GM23248 (cell line): ENCODE measurements at regions not wholly inside any gene's neighbourhood (a gene's known extent, or its start where the extent isn't known, plus 50 kb on each side); places are given as distances from the start of the nearest gene placed in this dataset.

Experiments used
- DNase-seq: peaks from one replicate; pipeline ENCODE4 v3.0.0-alpha.2; 2015
- H2AFZ ChIP-seq: fragments of 200-600 bp; sonication (generic); 2 replicates; pipeline ENCODE4 v1.6.1; 2016; ENCODE audit warnings: antibody characterized with exemption
- H3F3A ChIP-seq: fragments of 200-600 bp; sonication (generic); 2 replicates; pipeline ENCODE4 v1.6.1; 2016; ENCODE audit warnings: mild to moderate bottlenecking, antibody characterized with exemption, mixed run types; ENCODE audit not compliant: insufficient read depth
- H3K27ac ChIP-seq: fragments of 200-600 bp; sonication (generic); 2 replicates; pipeline ENCODE4 v1.5.1; 2016; ENCODE audit warnings: mild to moderate bottlenecking
- H3K27me3 ChIP-seq: fragments of 200-600 bp; sonication (generic); replicated peaks from 2 replicates; pipeline ENCODE4 v1.6.1; 2016; ENCODE audit warnings: mild to moderate bottlenecking; ENCODE audit not compliant: insufficient read depth
- H3K36me3 ChIP-seq: fragments of 200-600 bp; sonication (generic); 2 replicates; pipeline ENCODE4 v1.6.1; 2016; ENCODE audit warnings: low read depth, mild to moderate bottlenecking
- H3K4me1 ChIP-seq: fragments of 200-600 bp; sonication (generic); 2 replicates; pipeline ENCODE4 v1.6.1; 2016; ENCODE audit warnings: mild to moderate bottlenecking; ENCODE audit not compliant: insufficient read depth
- H3K4me2 ChIP-seq: fragments of 200-600 bp; sonication (generic); one replicate; pipeline ENCODE4 v1.6.1; 2016; ENCODE audit warnings: mild to moderate bottlenecking; ENCODE audit not compliant: unreplicated experiment
- H3K4me3 ChIP-seq: fragments of 200-600 bp; sonication (generic); 2 replicates; pipeline ENCODE4 v1.5.1; 2016; ENCODE audit warnings: mild to moderate bottlenecking
- H3K79me2 ChIP-seq: fragments of 200-600 bp; sonication (generic); 2 replicates; pipeline ENCODE4 v1.6.1; 2016; ENCODE audit warnings: mild to moderate bottlenecking; ENCODE audit not compliant: insufficient read depth
- H3K9ac ChIP-seq: fragments of 200-600 bp; sonication (generic); 2 replicates; pipeline ENCODE4 v1.6.1; 2016; ENCODE audit warnings: mild to moderate bottlenecking
- H3K9me2 ChIP-seq: fragments of 200-600 bp; sonication (generic); 2 replicates; pipeline ENCODE4 v1.6.1; 2016; ENCODE audit warnings: mixed run types, mild to moderate bottlenecking, moderate library complexity; ENCODE audit not compliant: insufficient read depth
- H3K9me3 ChIP-seq: fragments of 200-600 bp; sonication (generic); one replicate; pipeline ENCODE4 v1.6.1; 2017; ENCODE audit warnings: low read depth
- H4K20me1 ChIP-seq: fragments of 200-600 bp; sonication (generic); 2 replicates; pipeline ENCODE4 v1.6.0; 2016; ENCODE audit not compliant: insufficient read depth
- EZH2 ChIP-seq: fragments of 200-600 bp; sonication (generic); IDR thresholded peaks from 2 replicates; pipeline ENCODE4 v1.6.1; 2018; ENCODE audit warnings: antibody characterized with exemption, mild to moderate bottlenecking; ENCODE audit not compliant: insufficient read depth, poor library complexity, severe bottlenecking
- EZH2phosphoT487 ChIP-seq: fragments of 200-600 bp; sonication (generic); IDR thresholded peaks from 2 replicates; pipeline ENCODE4 v1.6.1; 2018; ENCODE audit warnings: antibody characterized with exemption, moderate library complexity, mild to moderate bottlenecking, low read depth; ENCODE audit not compliant: insufficient read depth
- WGBS, 2 experiments: methylation state at CpG; one replicate each; pipeline ENCODE4 v1.1.6; 2015 to 2017; ENCODE audit warnings: low lambda C conversion rate in 2 of 2, low coverage in 1 of 2; ENCODE audit errors: missing lambda C conversion rate in 2 of 2; 5-methylcytosine and 5-hydroxymethylcytosine counted together
- in situ Hi-C: fragments of 300-500 bp; cut with MboI; formaldehyde crosslinking; loops from 2 replicates; pipeline ENCODE4 v1.15.0; 2020

DNA sequence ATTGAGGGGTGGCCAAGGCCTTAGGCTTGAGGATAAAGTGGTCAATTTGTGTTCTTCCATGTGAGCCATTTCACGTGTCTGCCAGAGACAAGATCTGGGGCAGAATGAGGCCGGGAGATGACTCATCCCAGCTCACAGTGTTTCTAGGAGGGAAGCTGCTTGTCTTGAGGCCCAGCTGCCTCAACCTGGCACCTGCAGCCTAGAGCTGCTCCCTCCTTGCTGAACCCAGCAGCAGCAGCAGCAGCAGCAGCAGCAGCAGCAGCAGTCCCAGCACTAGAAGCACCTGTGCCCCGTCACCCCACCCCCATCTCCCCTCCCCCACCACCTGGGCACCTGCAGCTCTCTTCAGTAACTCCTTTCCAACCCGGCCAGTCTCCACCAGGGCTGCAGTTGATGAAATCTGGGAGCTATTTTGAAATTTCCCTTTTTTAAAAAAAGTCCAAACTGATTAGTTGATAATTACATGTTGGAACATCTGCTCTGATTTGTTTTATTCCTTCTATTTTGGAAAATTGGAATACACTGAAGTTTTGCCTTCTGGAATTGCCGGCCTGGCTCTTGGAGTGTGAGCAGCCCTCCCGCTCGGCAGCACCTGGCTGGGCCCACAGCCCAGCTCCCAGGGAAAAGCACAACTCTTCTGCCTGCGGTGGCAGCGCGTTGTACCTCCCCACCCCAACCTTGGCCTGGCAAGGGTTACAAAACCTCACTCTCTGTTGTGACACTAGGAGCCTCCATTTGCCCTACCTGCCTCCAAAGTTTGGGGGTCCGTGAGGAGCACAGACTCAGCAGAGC is 143.5 kb downstream of the NXPE2 start:
- Histone ChIP-seq H3K9ac (no peak overlapping the region), H3K9me3 (no peaks in the 10 kb centered on the region), H3K79me2 (no peaks in the 10 kb centered on the region), H3K4me1 (no peaks in the 10 kb centered on the region), H3K27ac (no peak overlapping the region), H3K4me2 (no peak overlapping the region), H3F3A (no peaks in the 10 kb centered on the region), H2AFZ (no peak overlapping the region), H3K9me2 (no peaks in the 10 kb centered on the region), H3K27me3 (0 out of 2 replicates have a peak, but pooled peaks cover under 1% of the 10 kb centered on the region), H3K4me3 (no peak overlapping the region), H3K36me3 (no peaks in the 10 kb centered on the region), H4K20me1 (no peaks in the 10 kb centered on the region)
- 14 to 19% methylated on average over 11 of the region's 11 CpGs for WGBS, 2 experiments
- in situ Hi-C loops, result no loop called here
- peak; percentile 28 for DNase-seq
- TF ChIP-seq EZH2phosphoT487, result no peak
- TF ChIP-seq EZH2, result no peak

DNA sequence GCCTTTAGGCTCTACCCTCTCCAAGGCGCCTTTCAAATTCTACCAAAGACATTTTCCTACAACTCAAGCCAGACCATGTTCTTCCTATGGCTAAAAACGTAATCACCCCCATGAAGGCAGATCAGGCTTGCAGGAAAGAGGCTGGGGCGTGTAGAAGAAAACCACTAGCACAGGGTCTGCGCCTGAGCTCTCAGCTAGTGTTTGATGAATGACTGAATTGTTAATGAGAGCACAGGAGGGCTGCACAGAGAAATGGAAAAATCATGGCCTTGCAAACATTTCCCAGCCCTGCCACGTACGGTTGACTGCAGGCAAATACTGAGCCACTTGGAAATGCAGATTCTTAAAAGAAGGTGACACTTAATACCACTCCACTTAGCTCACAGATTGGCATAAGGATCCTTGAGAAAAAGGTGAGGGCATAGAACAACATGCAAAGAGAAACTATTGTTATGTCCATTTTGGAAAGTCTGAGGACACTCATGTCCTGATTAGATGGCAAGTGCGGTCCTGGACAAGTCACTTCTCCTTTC is 148.6 kb downstream of the NXPE2 start:
- Histone ChIP-seq H3K4me1 (no peaks in the 10 kb centered on the region), H3K4me2 (no peak overlapping the region), H3K27ac (no peak overlapping the region), H3K36me3 (no peaks in the 10 kb centered on the region), H3K9me2 (no peaks in the 10 kb centered on the region), H2AFZ (no peak overlapping the region), H3K79me2 (no peaks in the 10 kb centered on the region), H3K4me3 (no peak overlapping the region), H3K9me3 (no peaks in the 10 kb centered on the region), H3K27me3 (no peaks in the 10 kb centered on the region), H4K20me1 (no peaks in the 10 kb centered on the region), H3K9ac (no peak overlapping the region), H3F3A (no peaks in the 10 kb centered on the region)
- TF ChIP-seq EZH2 (no peak), EZH2phosphoT487 (no peak)
- in situ Hi-C loops, result no loop called here
- 24 to 31% methylated on average over 7 of the region's 7 CpGs for WGBS, 2 experiments
- no peak for DNase-seq

GRCh38 chr11:114827736-114828135 is 149.4 kb downstream of the NXPE2 start:
- H3K27me3 ChIP-seq, result no peaks in the 10 kb centered on the region
- in situ Hi-C loops, result no loop called here
- no peak overlapping the region for H3K4me2 ChIP-seq
- no peaks in the 10 kb centered on the region for H3K9me2 ChIP-seq
- H3K9me3 ChIP-seq, result no peaks in the 10 kb centered on the region
- no peak overlapping the region for H3K27ac ChIP-seq
- H2AFZ ChIP-seq, result no peak overlapping the region
- TF ChIP-seq EZH2, result no peak
- no peak for TF ChIP-seq EZH2phosphoT487
- no peak overlapping the region for H3K4me3 ChIP-seq
- no peak for DNase-seq
- no peaks in the 10 kb centered on the region for H3F3A ChIP-seq
- no peaks in the 10 kb centered on the region for H4K20me1 ChIP-seq
- no peaks in the 10 kb centered on the region for H3K4me1 ChIP-seq
- no peak overlapping the region for H3K9ac ChIP-seq
- H3K36me3 ChIP-seq, result no peaks in the 10 kb centered on the region
- H3K79me2 ChIP-seq, result no peaks in the 10 kb centered on the region
- 7 to 8% methylated on average over 3 of the region's 3 CpGs for WGBS, 2 experiments

DNA sequence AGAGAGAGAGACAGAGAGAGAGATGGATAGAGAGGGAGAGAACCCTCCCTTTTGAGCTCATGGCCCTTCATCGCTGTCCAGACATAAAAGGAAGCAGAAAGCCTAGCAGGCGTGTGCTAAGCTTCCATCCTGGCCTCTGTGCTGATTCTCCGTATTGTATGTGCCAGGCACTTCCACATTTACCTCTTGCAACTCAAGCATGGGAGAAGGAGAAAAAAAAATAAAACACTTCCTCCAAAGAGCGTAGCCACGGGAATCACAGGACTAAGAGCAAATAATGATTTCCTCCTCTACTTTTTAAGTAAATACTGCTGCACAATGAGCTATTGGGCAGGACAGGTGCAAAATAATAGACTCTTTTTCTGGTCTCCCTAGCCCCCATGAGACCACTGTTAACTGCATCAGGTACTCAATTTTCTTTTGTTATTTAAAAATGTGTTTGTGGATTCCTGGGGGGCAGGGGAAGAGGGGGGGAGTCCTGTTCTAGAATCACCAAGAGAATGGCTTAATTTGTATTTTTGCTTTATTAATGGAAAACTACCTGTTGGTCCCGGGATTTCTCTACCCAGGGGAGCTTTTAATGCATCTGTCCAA is 154.3 kb downstream of the NXPE2 start:
- no peaks in the 10 kb centered on the region for H4K20me1 ChIP-seq
- no peaks in the 10 kb centered on the region for H3K4me1 ChIP-seq
- WGBS, 2 experiments, result 2% methylated on average over 6 of the region's 6 CpGs
- no peak overlapping the region for H3K4me3 ChIP-seq
- no peaks in the 10 kb centered on the region for H3F3A ChIP-seq
- no peak for DNase-seq
- no peak overlapping the region for H3K9ac ChIP-seq
- TF ChIP-seq EZH2phosphoT487, result no peak
- no peak for TF ChIP-seq EZH2
- in situ Hi-C loops, result no loop called here
- H2AFZ ChIP-seq, result no peak overlapping the region
- no peaks in the 10 kb centered on the region for H3K9me3 ChIP-seq
- no peaks in the 10 kb centered on the region for H3K79me2 ChIP-seq
- H3K27me3 ChIP-seq, result no peaks in the 10 kb centered on the region
- no peak overlapping the region for H3K4me2 ChIP-seq
- no peak overlapping the region for H3K27ac ChIP-seq
- H3K36me3 ChIP-seq, result no peaks in the 10 kb centered on the region
- H3K9me2 ChIP-seq, result no peaks in the 10 kb centered on the region
